Neural cell (in vitro differentiated cells): ENCODE measurements at regions not wholly inside any gene's neighbourhood (a gene's known extent, or its start where the extent isn't known, plus 50 kb on each side); places are given as distances from the start of the nearest gene placed in this dataset.

ENCODE experiments used
- EZH2 ChIP-seq: fragments of 200-600, 300-800 bp; shearing (Covaris generic), sonication (generic); IDR thresholded peaks from 2 replicates; pipeline ENCODE4 v1.6.1; 2014; ENCODE audit warnings: antibody characterized with exemption, low read length, borderline replicate concordance, mild to moderate bottlenecking; ENCODE audit not compliant: insufficient read depth, poor library complexity, severe bottlenecking
- POLR2AphosphoS5 ChIP-seq: IDR thresholded peaks from 2 replicates; pipeline ENCODE4 v1.6.1; 2012
- RAD21 ChIP-seq: fragments of 450-650 bp; conservative IDR thresholded peaks from 2 replicates; pipeline ENCODE4 v1.6.1; 2014; ENCODE audit warnings: antibody characterized with exemption, mild to moderate bottlenecking, moderate library complexity
- TAF1 ChIP-seq: IDR thresholded peaks from 2 replicates; pipeline ENCODE4 v1.6.1; 2012; ENCODE audit warnings: low read depth
- TF ChIP-seq, protein P1 (sequence below): fragments of 450-650 bp; IDR thresholded peaks from 2 replicates; pipeline ENCODE4 v1.5.1; 2014; ENCODE audit warnings: antibody characterized with exemption, mild to moderate bottlenecking, moderate library complexity; ENCODE audit not compliant: poor library complexity, severe bottlenecking
- TF ChIP-seq, protein P2 (sequence below): IDR thresholded peaks from 2 replicates; pipeline ENCODE4 v1.6.1; 2012; ENCODE audit warnings: borderline replicate concordance

DNA sequence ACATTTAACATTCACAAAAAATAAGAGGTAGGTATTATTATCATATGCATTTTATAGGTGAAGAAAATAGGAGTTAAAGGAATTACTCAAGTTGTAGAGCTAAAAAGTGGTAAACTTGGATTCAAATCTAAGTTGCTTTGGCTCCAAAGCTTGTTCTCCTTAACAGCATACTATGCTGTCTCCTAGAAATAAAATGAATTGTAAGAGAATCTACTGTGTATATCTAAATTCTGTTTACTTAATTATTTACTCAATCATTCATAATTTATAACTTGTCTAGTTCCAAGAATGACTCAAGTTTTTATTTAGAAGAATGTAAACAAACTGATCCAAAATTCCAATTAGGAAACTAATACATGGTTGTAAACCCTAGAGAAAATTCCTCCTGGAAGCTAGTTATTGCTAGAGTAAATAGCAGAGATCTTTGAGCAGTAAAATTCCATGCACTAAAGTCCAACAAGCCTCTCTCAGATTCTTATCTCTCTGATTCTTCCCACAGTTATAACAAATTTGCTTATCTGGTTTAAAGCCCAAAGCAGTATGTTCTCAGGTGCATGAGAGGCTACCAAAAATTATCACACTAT lies 132.5 kb upstream of the DPT start:
- TF ChIP-seq EZH2 (no peak), TAF1 (no peak), RAD21 (no peak), POLR2AphosphoS5 (no peak)
- TF ChIP-seq, protein P1, sequence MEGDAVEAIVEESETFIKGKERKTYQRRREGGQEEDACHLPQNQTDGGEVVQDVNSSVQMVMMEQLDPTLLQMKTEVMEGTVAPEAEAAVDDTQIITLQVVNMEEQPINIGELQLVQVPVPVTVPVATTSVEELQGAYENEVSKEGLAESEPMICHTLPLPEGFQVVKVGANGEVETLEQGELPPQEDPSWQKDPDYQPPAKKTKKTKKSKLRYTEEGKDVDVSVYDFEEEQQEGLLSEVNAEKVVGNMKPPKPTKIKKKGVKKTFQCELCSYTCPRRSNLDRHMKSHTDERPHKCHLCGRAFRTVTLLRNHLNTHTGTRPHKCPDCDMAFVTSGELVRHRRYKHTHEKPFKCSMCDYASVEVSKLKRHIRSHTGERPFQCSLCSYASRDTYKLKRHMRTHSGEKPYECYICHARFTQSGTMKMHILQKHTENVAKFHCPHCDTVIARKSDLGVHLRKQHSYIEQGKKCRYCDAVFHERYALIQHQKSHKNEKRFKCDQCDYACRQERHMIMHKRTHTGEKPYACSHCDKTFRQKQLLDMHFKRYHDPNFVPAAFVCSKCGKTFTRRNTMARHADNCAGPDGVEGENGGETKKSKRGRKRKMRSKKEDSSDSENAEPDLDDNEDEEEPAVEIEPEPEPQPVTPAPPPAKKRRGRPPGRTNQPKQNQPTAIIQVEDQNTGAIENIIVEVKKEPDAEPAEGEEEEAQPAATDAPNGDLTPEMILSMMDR = no peak
- TF ChIP-seq, protein P2, sequence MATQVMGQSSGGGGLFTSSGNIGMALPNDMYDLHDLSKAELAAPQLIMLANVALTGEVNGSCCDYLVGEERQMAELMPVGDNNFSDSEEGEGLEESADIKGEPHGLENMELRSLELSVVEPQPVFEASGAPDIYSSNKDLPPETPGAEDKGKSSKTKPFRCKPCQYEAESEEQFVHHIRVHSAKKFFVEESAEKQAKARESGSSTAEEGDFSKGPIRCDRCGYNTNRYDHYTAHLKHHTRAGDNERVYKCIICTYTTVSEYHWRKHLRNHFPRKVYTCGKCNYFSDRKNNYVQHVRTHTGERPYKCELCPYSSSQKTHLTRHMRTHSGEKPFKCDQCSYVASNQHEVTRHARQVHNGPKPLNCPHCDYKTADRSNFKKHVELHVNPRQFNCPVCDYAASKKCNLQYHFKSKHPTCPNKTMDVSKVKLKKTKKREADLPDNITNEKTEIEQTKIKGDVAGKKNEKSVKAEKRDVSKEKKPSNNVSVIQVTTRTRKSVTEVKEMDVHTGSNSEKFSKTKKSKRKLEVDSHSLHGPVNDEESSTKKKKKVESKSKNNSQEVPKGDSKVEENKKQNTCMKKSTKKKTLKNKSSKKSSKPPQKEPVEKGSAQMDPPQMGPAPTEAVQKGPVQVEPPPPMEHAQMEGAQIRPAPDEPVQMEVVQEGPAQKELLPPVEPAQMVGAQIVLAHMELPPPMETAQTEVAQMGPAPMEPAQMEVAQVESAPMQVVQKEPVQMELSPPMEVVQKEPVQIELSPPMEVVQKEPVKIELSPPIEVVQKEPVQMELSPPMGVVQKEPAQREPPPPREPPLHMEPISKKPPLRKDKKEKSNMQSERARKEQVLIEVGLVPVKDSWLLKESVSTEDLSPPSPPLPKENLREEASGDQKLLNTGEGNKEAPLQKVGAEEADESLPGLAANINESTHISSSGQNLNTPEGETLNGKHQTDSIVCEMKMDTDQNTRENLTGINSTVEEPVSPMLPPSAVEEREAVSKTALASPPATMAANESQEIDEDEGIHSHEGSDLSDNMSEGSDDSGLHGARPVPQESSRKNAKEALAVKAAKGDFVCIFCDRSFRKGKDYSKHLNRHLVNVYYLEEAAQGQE = no peak
